Endothelial cell (in vitro differentiated cells): ENCODE measurements at regions not wholly inside any gene's neighbourhood (a gene's known extent, or its start where the extent isn't known, plus 50 kb on each side); places are given as distances from the start of the nearest gene placed in this dataset.
"Not testable (repeated sequence)": the region's sequence is repeated elsewhere in the genome, so short reads cannot be mapped to it uniquely, and the experiment has no call there.

Experiments
- DNase-seq: peaks from one replicate; pipeline ENCODE4 v3.0.0; 2021; ENCODE audit warnings: low spot score
- H3K27ac Mint-ChIP-seq: one replicate; pipeline ENCODE4 v1.8.0; 2021; ENCODE audit warnings: mixed read lengths, inconsistent platforms; ENCODE audit not compliant: unreplicated experiment
- H3K27me3 Mint-ChIP-seq: one replicate; pipeline ENCODE4 v1.8.0; 2021; ENCODE audit warnings: mild to moderate bottlenecking, moderate library complexity, mixed read lengths, inconsistent platforms; ENCODE audit not compliant: unreplicated experiment
- H3K36me3 Mint-ChIP-seq: one replicate; pipeline ENCODE4 v1.8.0; 2021; ENCODE audit warnings: mild to moderate bottlenecking, low read depth, mixed read lengths, inconsistent platforms; ENCODE audit not compliant: unreplicated experiment
- H3K4me1 Mint-ChIP-seq: one replicate; pipeline ENCODE4 v1.8.0; 2021; ENCODE audit warnings: mild to moderate bottlenecking, mixed read lengths, inconsistent platforms; ENCODE audit not compliant: unreplicated experiment
- H3K4me3 Mint-ChIP-seq: one replicate; pipeline ENCODE4 v1.8.0; 2021; ENCODE audit warnings: mild to moderate bottlenecking, mixed read lengths, inconsistent platforms; ENCODE audit not compliant: unreplicated experiment
- H3K9me3 Mint-ChIP-seq: one replicate; pipeline ENCODE4 v1.8.0; 2021; ENCODE audit warnings: mixed read lengths, inconsistent platforms; ENCODE audit not compliant: unreplicated experiment
- TF ChIP-seq, protein P1 (sequence below): fragments of 200-600 bp; sonication (generic); IDR thresholded peaks from one replicate; pipeline ENCODE4 v1.5.0; 2021; ENCODE audit warnings: antibody characterized with exemption; ENCODE audit not compliant: unreplicated experiment

GRCh38 chr5:162248107-162248713 lies 180.6 kb downstream of the GABRG2 start:
- H3K36me3 Mint-ChIP-seq, result no peaks in the 10 kb centered on the region
- H3K4me3 Mint-ChIP-seq, result no peak overlapping the region
- DNase-seq, result peak; percentile 7
- no peaks in the 10 kb centered on the region for H3K4me1 Mint-ChIP-seq
- TF ChIP-seq, protein P1, sequence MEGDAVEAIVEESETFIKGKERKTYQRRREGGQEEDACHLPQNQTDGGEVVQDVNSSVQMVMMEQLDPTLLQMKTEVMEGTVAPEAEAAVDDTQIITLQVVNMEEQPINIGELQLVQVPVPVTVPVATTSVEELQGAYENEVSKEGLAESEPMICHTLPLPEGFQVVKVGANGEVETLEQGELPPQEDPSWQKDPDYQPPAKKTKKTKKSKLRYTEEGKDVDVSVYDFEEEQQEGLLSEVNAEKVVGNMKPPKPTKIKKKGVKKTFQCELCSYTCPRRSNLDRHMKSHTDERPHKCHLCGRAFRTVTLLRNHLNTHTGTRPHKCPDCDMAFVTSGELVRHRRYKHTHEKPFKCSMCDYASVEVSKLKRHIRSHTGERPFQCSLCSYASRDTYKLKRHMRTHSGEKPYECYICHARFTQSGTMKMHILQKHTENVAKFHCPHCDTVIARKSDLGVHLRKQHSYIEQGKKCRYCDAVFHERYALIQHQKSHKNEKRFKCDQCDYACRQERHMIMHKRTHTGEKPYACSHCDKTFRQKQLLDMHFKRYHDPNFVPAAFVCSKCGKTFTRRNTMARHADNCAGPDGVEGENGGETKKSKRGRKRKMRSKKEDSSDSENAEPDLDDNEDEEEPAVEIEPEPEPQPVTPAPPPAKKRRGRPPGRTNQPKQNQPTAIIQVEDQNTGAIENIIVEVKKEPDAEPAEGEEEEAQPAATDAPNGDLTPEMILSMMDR, result peak; percentile 46
- H3K9me3 Mint-ChIP-seq, result no peaks in the 10 kb centered on the region
- H3K27me3 Mint-ChIP-seq, result no peaks in the 10 kb centered on the region
- no peak overlapping the region for H3K27ac Mint-ChIP-seq

- TF ChIP-seq, protein P1, result no peak
- Mint-ChIP-seq H3K9me3 (no peaks in the 10 kb centered on the region), H3K4me1 (peaks cover 4% of the 10 kb centered on the region), H3K27ac (no peak overlapping the region), H3K27me3 (no peaks in the 10 kb centered on the region), H3K4me3 (no peak overlapping the region), H3K36me3 (no peaks in the 10 kb centered on the region)
- DNase-seq, result no peak
These were observed 189.1 kb downstream of the GABRG2 start for GRCh38 chr5:162256711-162257110.

DNA sequence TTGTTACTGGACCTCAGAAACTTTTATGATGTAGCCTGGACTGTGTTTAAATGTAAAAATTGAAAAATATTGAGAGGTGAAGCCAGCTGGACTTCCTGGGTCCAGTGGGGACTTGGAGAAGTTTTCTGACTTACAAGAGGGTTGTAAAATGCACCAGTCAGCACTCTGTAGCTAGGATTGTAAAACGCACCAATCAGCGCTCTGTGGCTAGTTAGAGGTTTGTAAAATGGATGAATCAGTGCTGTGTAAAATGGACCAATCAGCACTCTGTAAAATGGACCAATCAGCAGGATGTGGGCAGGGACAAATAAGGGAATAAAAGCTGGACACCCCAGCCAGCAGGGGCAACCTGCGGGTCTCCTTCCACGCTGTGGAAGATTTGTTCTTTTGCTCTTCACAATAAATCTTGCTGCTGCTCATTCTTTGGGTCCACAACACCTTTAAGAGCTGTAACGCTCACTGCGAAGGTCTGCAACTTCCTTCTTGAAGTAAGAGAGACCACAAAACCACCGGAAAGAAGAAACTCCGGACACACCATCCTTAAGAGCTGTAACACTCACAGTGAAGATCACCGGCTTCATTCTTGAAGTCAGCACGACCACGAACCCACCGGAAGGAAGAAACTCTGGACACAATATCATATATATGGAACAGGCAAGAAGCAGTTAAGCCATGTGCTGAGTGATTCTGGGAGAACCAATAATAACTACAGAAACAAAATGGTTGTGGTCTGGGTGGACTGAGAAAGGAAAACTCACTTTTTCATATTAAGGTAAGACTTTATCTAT lies 201.3 kb downstream of the GABRG2 start:
- Mint-ChIP-seq H3K27me3 (no peaks in the 10 kb centered on the region), H3K9me3 (no peaks in the 10 kb centered on the region), H3K36me3 (no peaks in the 10 kb centered on the region), H3K4me1 (no peaks in the 10 kb centered on the region), H3K4me3 (no peak overlapping the region), H3K27ac (no peak overlapping the region)
- TF ChIP-seq, protein P1, result no peak
- no peak for DNase-seq

- no peaks in the 10 kb centered on the region for H3K4me1 Mint-ChIP-seq
- DNase-seq, result no peak
- H3K27me3 Mint-ChIP-seq, result peaks cover 3% of the 10 kb centered on the region
- H3K4me3 Mint-ChIP-seq, result no peak overlapping the region
- no peaks in the 10 kb centered on the region for H3K9me3 Mint-ChIP-seq
- TF ChIP-seq, protein P1, result no peak
- no peak overlapping the region for H3K27ac Mint-ChIP-seq
- peaks cover under 1% of the 10 kb centered on the region for H3K36me3 Mint-ChIP-seq
These were observed 204.8 kb downstream of the GABRG2 start for GRCh38 chr5:162272417-162272816.

- DNase-seq, result no peak
- Mint-ChIP-seq H3K27ac (no peak overlapping the region), H3K27me3 (peaks cover 5% of the 10 kb centered on the region), H3K36me3 (peaks cover 3% of the 10 kb centered on the region), H3K4me1 (no peaks in the 10 kb centered on the region), H3K4me3 (no peak overlapping the region), H3K9me3 (no peaks in the 10 kb centered on the region)
- TF ChIP-seq, protein P1, result no peak
These were observed 207.1 kb downstream of the GABRG2 start for GRCh38 chr5:162274679-162275078.

- H3K4me1 Mint-ChIP-seq, H3K27ac Mint-ChIP-seq, H3K27me3 Mint-ChIP-seq, H3K9me3 Mint-ChIP-seq, H3K4me3 Mint-ChIP-seq, DNase-seq, H3K36me3 Mint-ChIP-seq: not testable (repeated sequence)
These were observed 207.8 kb downstream of the GABRG2 start for GRCh38 chr5:162275387-162275786.
